K562 (cell line): ENCODE measurements at regions not wholly inside any gene's neighbourhood (a gene's known extent, or its start where the extent isn't known, plus 50 kb on each side); places are given as distances from the start of the nearest gene placed in this dataset.

Experiments
- ATAC-seq: fragments of 200-7000 bp; cut with Tn5 transposase; 3 replicates; pipeline ENCODE4 v1.9.1; 2020; ENCODE audit warnings: moderate library complexity
- BruUV-seq: library from RNA; stranded (reverse); fragments of 400-500 nt; replicated peaks from 2 replicates; lab custom pipeline; 2021; lab: Mats Ljungman, UMichigan
- CTCF ChIA-PET: fragments of 300-600 bp; formaldehyde crosslinking; extraction: SDS; loops from one replicate; lab custom pipeline; 2021; ENCODE audit warnings: low intra/inter-chr PET ratio; lab: Yijun Ruan, JAX
- POLR2A ChIA-PET: fragments of 300-600, 350-650 bp; sonication (Branson Sonifier 250); formaldehyde crosslinking; extraction: SDS; loops from one replicate; lab custom pipeline; 2021; ENCODE audit warnings: antibody characterized with exemption, inconsistent platforms; lab: Yijun Ruan, JAX
- DNase-seq, 4 experiments: peaks; one replicate each; pipeline versions ENCODE4 v3.0.0 to v3.0.0-alpha.2; 2011 to 2018; ENCODE audit warnings: low spot score in 3 of 4, mixed read lengths in 3 of 4; ENCODE audit errors: extremely low read depth in 1 of 4
- FAIRE-seq: peaks from 2 replicates; lab custom pipeline; 2011; peaks lifted over from hg19 to GRCh38; lab: Jason Lieb, UNC
- H2AFZ ChIP-seq: 2 replicates; pipeline ENCODE4 v1.6.0; 2011; ENCODE audit warnings: low read depth, low read length, control low read depth, inconsistent platforms
- H3K27ac ChIP-seq: fragments of 200-600 bp; 3 replicates; pipeline ENCODE4 v1.8.0; 2011; ENCODE audit warnings: low read depth, mild to moderate bottlenecking, control low read depth, inconsistent platforms, low read length, moderate library complexity, mixed read lengths; ENCODE audit errors: extremely low read depth
- H3K27me3 ChIP-seq, 2 experiments: fragments of 300-600 bp in 1 of 2; 2 replicates in 1 of 2; 3 replicates in 1 of 2; pipeline versions ENCODE4 v1.6.0 to v1.8.0; 2011; ENCODE audit warnings: inconsistent platforms in 2 of 2, low read length in 2 of 2, mild to moderate bottlenecking in 1 of 2, mixed read lengths in 1 of 2, moderate library complexity in 1 of 2; ENCODE audit not compliant: control insufficient read depth in 2 of 2, insufficient read depth in 2 of 2
- H3K36me3 ChIP-seq: fragments of 300-600 bp; 3 replicates; pipeline ENCODE4 v1.8.0; 2011; ENCODE audit warnings: mild to moderate bottlenecking, low read length, inconsistent platforms; ENCODE audit not compliant: control insufficient read depth, insufficient read depth
- H3K4me1 ChIP-seq, 2 experiments: fragments of 200-600 bp in 1 of 2; replicated peaks in 1 of 2; 2 replicates in 1 of 2; 3 replicates in 1 of 2; pipeline versions ENCODE4 v1.5.1 to v1.8.0; 2011; ENCODE audit warnings: inconsistent platforms in 2 of 2, low read length in 2 of 2, mild to moderate bottlenecking in 1 of 2, mixed read lengths in 1 of 2, moderate library complexity in 1 of 2; ENCODE audit not compliant: control insufficient read depth in 2 of 2, insufficient read depth in 2 of 2
- H3K4me2 ChIP-seq: 2 replicates; pipeline ENCODE4 v1.6.1; 2011; ENCODE audit warnings: low read length, control low read depth, inconsistent platforms, mixed read lengths; ENCODE audit not compliant: insufficient read depth
- H3K4me3 ChIP-seq: fragments of 200-600 bp; sonication (generic), shearing (Covaris generic); 2 replicates; pipeline ENCODE4 v1.5.1; 2016; ENCODE audit warnings: control low read depth, inconsistent platforms
- H3K79me2 ChIP-seq: fragments of 200-600 bp; 3 replicates; pipeline ENCODE4 v1.8.0; 2011; ENCODE audit warnings: low read length, inconsistent platforms; ENCODE audit not compliant: control insufficient read depth, insufficient read depth
- H3K9ac ChIP-seq, 2 experiments: 2 replicates each; pipeline versions ENCODE4 v1.6.0 to v1.6.1; 2011; ENCODE audit warnings: low read depth in 2 of 2, low read length in 2 of 2, control low read depth in 1 of 2, inconsistent platforms in 1 of 2, mild to moderate bottlenecking in 1 of 2, mixed read lengths in 1 of 2; ENCODE audit not compliant: insufficient read depth in 1 of 2
- H3K9me1 ChIP-seq: one replicate; pipeline ENCODE4 v1.6.0; 2011; ENCODE audit warnings: inconsistent platforms, mild to moderate bottlenecking, low read length, moderate library complexity; ENCODE audit not compliant: control insufficient read depth, insufficient read depth
- H3K9me3 ChIP-seq: replicated peaks from 2 replicates; pipeline ENCODE4 v1.5.1; 2011; ENCODE audit warnings: low read depth, low read length, inconsistent platforms; ENCODE audit not compliant: control insufficient read depth, insufficient read depth
- H4K20me1 ChIP-seq: replicated peaks from 2 replicates; pipeline ENCODE4 v1.6.1; 2011; ENCODE audit warnings: low read length, inconsistent platforms, mixed read lengths; ENCODE audit not compliant: control insufficient read depth, insufficient read depth
- BCL6 ChIP-seq: fragments of 250-450 bp; sonication (Bioruptor Pico); IDR thresholded peaks from 2 replicates; pipeline ENCODE4 v1.4.0; 2020
- FOS ChIP-seq: IDR thresholded peaks from 3 replicates; pipeline ENCODE4 v1.6.1; 2011; ENCODE audit not compliant: insufficient read length; ENCODE audit errors: extremely low read depth
- MEF2A ChIP-seq: IDR thresholded peaks from 2 replicates; pipeline ENCODE4 v1.6.1; 2011; ENCODE audit warnings: low read depth, mild to moderate bottlenecking, low read length, moderate library complexity; ENCODE audit not compliant: control insufficient read depth
- NRF1 ChIP-seq, 2 experiments: fragments of 450-650 bp; IDR thresholded peaks in 1 of 2; conservative IDR thresholded peaks in 1 of 2; 2 replicates each; pipeline ENCODE4 v1.6.1; 2014; ENCODE audit warnings: mild to moderate bottlenecking in 2 of 2
- NUFIP1 ChIP-seq: fragments of 450-650 bp; IDR thresholded peaks from 2 replicates; pipeline ENCODE4 v1.6.1; 2018; ENCODE audit not compliant: partially characterized antibody
- SAP30 ChIP-seq: fragments of 200-600 bp; sonication (generic); IDR thresholded peaks from 2 replicates; pipeline ENCODE4 v1.6.1; 2012; ENCODE audit warnings: borderline replicate concordance, low read depth, mild to moderate bottlenecking, moderate library complexity, low read length, control low read depth, inconsistent platforms; ENCODE audit not compliant: insufficient read depth, poor library complexity, severe bottlenecking
- TFAM ChIP-seq: fragments of 250-450 bp; sonication (Bioruptor Pico); conservative IDR thresholded peaks from 2 replicates; pipeline ENCODE4 v1.5.0; 2021; ENCODE audit warnings: mild to moderate bottlenecking, moderate library complexity
- ZNF165 ChIP-seq: fragments of 250-450 bp; sonication (Bioruptor Pico); IDR thresholded peaks from 2 replicates; pipeline ENCODE4 v1.4.0; 2020; ENCODE audit warnings: borderline replicate concordance
- ZNF217 ChIP-seq: sonication (generic); formaldehyde crosslinking; IDR thresholded peaks from 2 replicates; pipeline ENCODE4 v1.8.0; 2022; ENCODE audit warnings: mild to moderate bottlenecking, missing genetic modification reagents
- ZNF316 ChIP-seq: fragments of 450-650 bp; IDR thresholded peaks from 2 replicates; pipeline ENCODE4 v1.6.1; 2016
- WGBS: fragments of 100-300 bp; shearing (Covaris generic); methylation state at CpG from one replicate; pipeline ENCODE4 v1.1.6; 2016; ENCODE audit warnings: low coverage, mixed read lengths; ENCODE audit not compliant: insufficient coverage; ENCODE audit errors: missing lambda C conversion rate; 5-methylcytosine and 5-hydroxymethylcytosine counted together
- in situ Hi-C: fragments of 300-500 bp; cut with MboI; formaldehyde crosslinking; loops from 4 replicates; pipeline ENCODE4 v1.15.0; 2018; ENCODE audit warnings: inconsistent platforms, mixed read lengths
- intact Hi-C: fragments of 100-400 bp; cut with micrococcal nuclease; formaldehyde crosslinking; loops from 2 replicates; pipeline ENCODE4 v1.14.2; 2022
- TF ChIP-seq, protein P1 (sequence below), 3 experiments: IDR thresholded peaks in 2 of 3; conservative IDR thresholded peaks in 1 of 3; 2 replicates each; pipeline ENCODE4 v1.5.1; 2011 to 2012; ENCODE audit warnings: low read length in 3 of 3, mild to moderate bottlenecking in 3 of 3, control low read depth in 2 of 3, improper control_type of control experiment in 1 of 3, inconsistent platforms in 1 of 3, low read depth in 1 of 3, mixed read lengths in 1 of 3, moderate library complexity in 1 of 3; ENCODE audit not compliant: insufficient read depth in 2 of 3
- TF ChIP-seq, protein P2 (sequence below): sonication (generic); formaldehyde crosslinking; IDR thresholded peaks from 2 replicates; pipeline ENCODE4 v1.8.0; 2022; ENCODE audit warnings: mild to moderate bottlenecking, missing genetic modification reagents
- TF ChIP-seq, protein P3 (sequence below): sonication (generic); formaldehyde crosslinking; IDR thresholded peaks from 2 replicates; pipeline ENCODE4 v1.8.1; 2023; ENCODE audit warnings: mild to moderate bottlenecking, missing genetic modification reagents
- TF ChIP-seq, protein P4 (sequence below): sonication (generic); formaldehyde crosslinking; IDR thresholded peaks from 2 replicates; pipeline ENCODE4 v1.8.0; 2022; ENCODE audit warnings: mild to moderate bottlenecking, missing genetic modification reagents

DNA sequence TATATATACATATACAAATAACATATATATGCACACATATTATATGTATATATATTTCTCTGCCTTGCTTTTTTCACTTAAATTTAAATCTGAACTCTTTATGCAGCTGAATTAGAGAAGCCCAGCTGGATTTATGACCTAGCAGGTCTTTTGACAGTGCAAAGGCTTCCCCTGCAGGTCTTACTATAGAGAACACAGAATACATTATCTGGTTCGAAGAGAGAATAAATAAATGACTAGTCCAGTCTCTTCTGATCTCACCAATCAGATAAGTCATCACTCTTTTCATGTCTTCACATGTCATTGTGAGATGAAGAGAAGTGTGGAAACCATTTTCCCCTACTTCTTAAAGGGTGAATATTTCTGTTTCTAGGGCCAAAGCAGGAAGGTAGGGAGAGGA is 58.2 kb downstream of the OR10A6 start:
- no TSS peak for BruUV-seq
- 0% methylated on average over 1 of the region's 1 CpG for WGBS
- H3K4me2 ChIP-seq: no peak overlapping the region
- DNase-seq (no peak), ATAC-seq (no peak), FAIRE-seq (no peak)
- H3K9me3 ChIP-seq: no peaks in the 10 kb centered on the region
- H3K9me1 ChIP-seq: no peaks in the 10 kb centered on the region
- no peaks in the 10 kb centered on the region for H3K27me3 ChIP-seq
- no peaks in the 10 kb centered on the region for H3K4me1 ChIP-seq
- no peaks in the 10 kb centered on the region for H4K20me1 ChIP-seq
- no peaks in the 10 kb centered on the region for H3K79me2 ChIP-seq
- in situ Hi-C loops: loop anchor here (10.0 kb wide), 1 partner anchor 768 kb away; no protein-coding TSS in a partner anchor
- no peak overlapping the region for H3K9ac ChIP-seq
- H3K27ac ChIP-seq: no peak overlapping the region
- ChIA-PET POLR2A (no interaction called here), CTCF (no interaction called here)
- no peak overlapping the region for H2AFZ ChIP-seq
- H3K4me3 ChIP-seq: no peak overlapping the region
- intact Hi-C loops: no loop called here
- no peaks in the 10 kb centered on the region for H3K36me3 ChIP-seq
- TF ChIP-seq FOS (no peak), NUFIP1 (no peak), TFAM (CRISPR knock-in tag) (no peak), MEF2A (no peak), ZNF316 (no peak), NRF1 (conservative IDR thresholded peaks at IDR 0.05 in 1 of 2, IDR thresholded peaks at IDR 0.05 in 1 of 2) (no peak), SAP30 (no peak), ZNF165 (CRISPR knock-in tag) (no peak), BCL6 (no peak), ZNF217 (CRISPR knock-in tag) (no peak)
- TF ChIP-seq, protein P1, sequence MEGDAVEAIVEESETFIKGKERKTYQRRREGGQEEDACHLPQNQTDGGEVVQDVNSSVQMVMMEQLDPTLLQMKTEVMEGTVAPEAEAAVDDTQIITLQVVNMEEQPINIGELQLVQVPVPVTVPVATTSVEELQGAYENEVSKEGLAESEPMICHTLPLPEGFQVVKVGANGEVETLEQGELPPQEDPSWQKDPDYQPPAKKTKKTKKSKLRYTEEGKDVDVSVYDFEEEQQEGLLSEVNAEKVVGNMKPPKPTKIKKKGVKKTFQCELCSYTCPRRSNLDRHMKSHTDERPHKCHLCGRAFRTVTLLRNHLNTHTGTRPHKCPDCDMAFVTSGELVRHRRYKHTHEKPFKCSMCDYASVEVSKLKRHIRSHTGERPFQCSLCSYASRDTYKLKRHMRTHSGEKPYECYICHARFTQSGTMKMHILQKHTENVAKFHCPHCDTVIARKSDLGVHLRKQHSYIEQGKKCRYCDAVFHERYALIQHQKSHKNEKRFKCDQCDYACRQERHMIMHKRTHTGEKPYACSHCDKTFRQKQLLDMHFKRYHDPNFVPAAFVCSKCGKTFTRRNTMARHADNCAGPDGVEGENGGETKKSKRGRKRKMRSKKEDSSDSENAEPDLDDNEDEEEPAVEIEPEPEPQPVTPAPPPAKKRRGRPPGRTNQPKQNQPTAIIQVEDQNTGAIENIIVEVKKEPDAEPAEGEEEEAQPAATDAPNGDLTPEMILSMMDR (IDR thresholded peaks at IDR 0.05 in 2 of 3, conservative IDR thresholded peaks at IDR 0.05 in 1 of 3; ENCODE audit: insufficient read depth in 2 of 3, low read depth in 1 of 3, low read length in 3 of 3): no peak
- TF ChIP-seq, protein P2, sequence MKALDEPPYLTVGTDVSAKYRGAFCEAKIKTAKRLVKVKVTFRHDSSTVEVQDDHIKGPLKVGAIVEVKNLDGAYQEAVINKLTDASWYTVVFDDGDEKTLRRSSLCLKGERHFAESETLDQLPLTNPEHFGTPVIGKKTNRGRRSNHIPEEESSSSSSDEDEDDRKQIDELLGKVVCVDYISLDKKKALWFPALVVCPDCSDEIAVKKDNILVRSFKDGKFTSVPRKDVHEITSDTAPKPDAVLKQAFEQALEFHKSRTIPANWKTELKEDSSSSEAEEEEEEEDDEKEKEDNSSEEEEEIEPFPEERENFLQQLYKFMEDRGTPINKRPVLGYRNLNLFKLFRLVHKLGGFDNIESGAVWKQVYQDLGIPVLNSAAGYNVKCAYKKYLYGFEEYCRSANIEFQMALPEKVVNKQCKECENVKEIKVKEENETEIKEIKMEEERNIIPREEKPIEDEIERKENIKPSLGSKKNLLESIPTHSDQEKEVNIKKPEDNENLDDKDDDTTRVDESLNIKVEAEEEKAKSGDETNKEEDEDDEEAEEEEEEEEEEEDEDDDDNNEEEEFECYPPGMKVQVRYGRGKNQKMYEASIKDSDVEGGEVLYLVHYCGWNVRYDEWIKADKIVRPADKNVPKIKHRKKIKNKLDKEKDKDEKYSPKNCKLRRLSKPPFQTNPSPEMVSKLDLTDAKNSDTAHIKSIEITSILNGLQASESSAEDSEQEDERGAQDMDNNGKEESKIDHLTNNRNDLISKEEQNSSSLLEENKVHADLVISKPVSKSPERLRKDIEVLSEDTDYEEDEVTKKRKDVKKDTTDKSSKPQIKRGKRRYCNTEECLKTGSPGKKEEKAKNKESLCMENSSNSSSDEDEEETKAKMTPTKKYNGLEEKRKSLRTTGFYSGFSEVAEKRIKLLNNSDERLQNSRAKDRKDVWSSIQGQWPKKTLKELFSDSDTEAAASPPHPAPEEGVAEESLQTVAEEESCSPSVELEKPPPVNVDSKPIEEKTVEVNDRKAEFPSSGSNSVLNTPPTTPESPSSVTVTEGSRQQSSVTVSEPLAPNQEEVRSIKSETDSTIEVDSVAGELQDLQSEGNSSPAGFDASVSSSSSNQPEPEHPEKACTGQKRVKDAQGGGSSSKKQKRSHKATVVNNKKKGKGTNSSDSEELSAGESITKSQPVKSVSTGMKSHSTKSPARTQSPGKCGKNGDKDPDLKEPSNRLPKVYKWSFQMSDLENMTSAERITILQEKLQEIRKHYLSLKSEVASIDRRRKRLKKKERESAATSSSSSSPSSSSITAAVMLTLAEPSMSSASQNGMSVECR (CRISPR knock-in tag): no peak
- TF ChIP-seq, protein P3, sequence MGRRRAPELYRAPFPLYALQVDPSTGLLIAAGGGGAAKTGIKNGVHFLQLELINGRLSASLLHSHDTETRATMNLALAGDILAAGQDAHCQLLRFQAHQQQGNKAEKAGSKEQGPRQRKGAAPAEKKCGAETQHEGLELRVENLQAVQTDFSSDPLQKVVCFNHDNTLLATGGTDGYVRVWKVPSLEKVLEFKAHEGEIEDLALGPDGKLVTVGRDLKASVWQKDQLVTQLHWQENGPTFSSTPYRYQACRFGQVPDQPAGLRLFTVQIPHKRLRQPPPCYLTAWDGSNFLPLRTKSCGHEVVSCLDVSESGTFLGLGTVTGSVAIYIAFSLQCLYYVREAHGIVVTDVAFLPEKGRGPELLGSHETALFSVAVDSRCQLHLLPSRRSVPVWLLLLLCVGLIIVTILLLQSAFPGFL: no peak
- TF ChIP-seq, protein P4, sequence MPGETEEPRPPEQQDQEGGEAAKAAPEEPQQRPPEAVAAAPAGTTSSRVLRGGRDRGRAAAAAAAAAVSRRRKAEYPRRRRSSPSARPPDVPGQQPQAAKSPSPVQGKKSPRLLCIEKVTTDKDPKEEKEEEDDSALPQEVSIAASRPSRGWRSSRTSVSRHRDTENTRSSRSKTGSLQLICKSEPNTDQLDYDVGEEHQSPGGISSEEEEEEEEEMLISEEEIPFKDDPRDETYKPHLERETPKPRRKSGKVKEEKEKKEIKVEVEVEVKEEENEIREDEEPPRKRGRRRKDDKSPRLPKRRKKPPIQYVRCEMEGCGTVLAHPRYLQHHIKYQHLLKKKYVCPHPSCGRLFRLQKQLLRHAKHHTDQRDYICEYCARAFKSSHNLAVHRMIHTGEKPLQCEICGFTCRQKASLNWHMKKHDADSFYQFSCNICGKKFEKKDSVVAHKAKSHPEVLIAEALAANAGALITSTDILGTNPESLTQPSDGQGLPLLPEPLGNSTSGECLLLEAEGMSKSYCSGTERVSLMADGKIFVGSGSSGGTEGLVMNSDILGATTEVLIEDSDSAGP (CRISPR knock-in tag): no peak
